Hepatocyte (in vitro differentiated cells): ENCODE measurements at regions not wholly inside any gene's neighbourhood (a gene's known extent, or its start where the extent isn't known, plus 50 kb on each side); places are given as distances from the start of the nearest gene placed in this dataset.

Source experiments
- DNase-seq: peaks from one replicate; pipeline ENCODE4 v3.0.0-alpha.2; 2016; ENCODE audit warnings: low spot score
- H2AFZ ChIP-seq: fragments of 200-600 bp; sonication (generic); 2 replicates; pipeline ENCODE4 v1.6.0; 2016; ENCODE audit warnings: antibody characterized with exemption, mild to moderate bottlenecking
- H3K27ac ChIP-seq: fragments of 200-600 bp; sonication (generic); 2 replicates; pipeline ENCODE4 v1.5.1; 2016; ENCODE audit warnings: mild to moderate bottlenecking
- H3K27me3 ChIP-seq: fragments of 200-600 bp; sonication (generic); 2 replicates; pipeline ENCODE4 v1.6.1; 2016
- H3K36me3 ChIP-seq: fragments of 200-600 bp; sonication (generic); replicated peaks from 2 replicates; pipeline ENCODE4 v1.5.1; 2016; ENCODE audit warnings: low read depth; ENCODE audit not compliant: insufficient read depth
- H3K4me1 ChIP-seq: fragments of 200-600 bp; sonication (generic); 2 replicates; pipeline ENCODE4 v1.5.1; 2016; ENCODE audit warnings: mild to moderate bottlenecking, moderate library complexity; ENCODE audit not compliant: insufficient read depth
- H3K4me2 ChIP-seq: fragments of 200-600 bp; sonication (generic); 2 replicates; pipeline ENCODE4 v1.6.0; 2016
- H3K4me3 ChIP-seq: fragments of 200-600 bp; sonication (generic); 2 replicates; pipeline ENCODE4 v1.5.1; 2016; ENCODE audit warnings: mild to moderate bottlenecking
- H3K79me2 ChIP-seq: fragments of 200-600 bp; sonication (generic); 2 replicates; pipeline ENCODE4 v1.6.0; 2017; ENCODE audit warnings: mild to moderate bottlenecking
- H3K9me2 ChIP-seq: fragments of 200-600 bp; sonication (generic); replicated peaks from 2 replicates; pipeline ENCODE4 v1.6.0; 2017; ENCODE audit warnings: mild to moderate bottlenecking; ENCODE audit not compliant: insufficient read depth
- H3K9me3 ChIP-seq: fragments of 200-600 bp; sonication (generic); 2 replicates; pipeline ENCODE4 v1.5.1; 2016; ENCODE audit warnings: low read depth, mild to moderate bottlenecking
- H4K20me1 ChIP-seq: fragments of 200-600 bp; sonication (generic); 2 replicates; pipeline ENCODE4 v1.6.0; 2016; ENCODE audit warnings: mild to moderate bottlenecking; ENCODE audit not compliant: insufficient read depth, poor library complexity, severe bottlenecking
- EZH2 ChIP-seq: fragments of 200-600 bp; sonication (generic); IDR thresholded peaks from 2 replicates; pipeline ENCODE4 v1.6.1; 2016; ENCODE audit warnings: antibody characterized with exemption, mild to moderate bottlenecking, borderline replicate concordance
- EZH2phosphoT487 ChIP-seq: fragments of 200-600 bp; sonication (generic); IDR thresholded peaks from one replicate; pipeline ENCODE4 v1.6.1; 2018; ENCODE audit warnings: antibody characterized with exemption, mild to moderate bottlenecking, low read depth, moderate library complexity; ENCODE audit not compliant: unreplicated experiment, severe bottlenecking
- WGBS: methylation state at CpG from one replicate; pipeline ENCODE4 v1.1.6; 2016; ENCODE audit warnings: low lambda C conversion rate; ENCODE audit errors: missing lambda C conversion rate; 5-methylcytosine and 5-hydroxymethylcytosine counted together
- TF ChIP-seq, protein P1 (sequence below): fragments of 200-600 bp; sonication (generic); IDR thresholded peaks from 2 replicates; pipeline ENCODE4 v1.5.1; 2016; ENCODE audit warnings: antibody characterized with exemption, mild to moderate bottlenecking; ENCODE audit not compliant: poor library complexity

DNA sequence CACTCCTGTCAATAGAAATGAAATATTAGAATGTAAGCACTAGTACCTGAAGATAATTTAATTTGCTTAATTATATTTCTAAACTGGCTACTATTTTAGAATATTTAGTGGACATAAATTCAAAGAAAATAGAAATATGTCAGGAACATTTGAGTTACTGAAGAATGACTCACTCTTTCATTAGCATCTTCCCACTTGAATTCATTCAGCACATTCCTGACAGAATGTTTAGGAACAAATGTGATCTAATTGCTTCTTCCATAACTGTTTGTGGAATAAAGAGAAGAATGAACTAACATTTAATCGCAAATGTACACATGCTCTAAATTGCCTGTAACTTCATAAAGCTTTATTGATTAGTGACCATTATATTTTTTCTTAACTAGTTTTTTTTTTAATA lies 306.2 kb upstream of the ADAMTSL1 start:
- 93% methylated on average over 1 of the region's 1 CpG for WGBS
- no peak overlapping the region for H3K27ac ChIP-seq
- H3K27me3 ChIP-seq = no peaks in the 10 kb centered on the region
- H3K36me3 ChIP-seq = no peaks in the 10 kb centered on the region
- TF ChIP-seq, protein P1, sequence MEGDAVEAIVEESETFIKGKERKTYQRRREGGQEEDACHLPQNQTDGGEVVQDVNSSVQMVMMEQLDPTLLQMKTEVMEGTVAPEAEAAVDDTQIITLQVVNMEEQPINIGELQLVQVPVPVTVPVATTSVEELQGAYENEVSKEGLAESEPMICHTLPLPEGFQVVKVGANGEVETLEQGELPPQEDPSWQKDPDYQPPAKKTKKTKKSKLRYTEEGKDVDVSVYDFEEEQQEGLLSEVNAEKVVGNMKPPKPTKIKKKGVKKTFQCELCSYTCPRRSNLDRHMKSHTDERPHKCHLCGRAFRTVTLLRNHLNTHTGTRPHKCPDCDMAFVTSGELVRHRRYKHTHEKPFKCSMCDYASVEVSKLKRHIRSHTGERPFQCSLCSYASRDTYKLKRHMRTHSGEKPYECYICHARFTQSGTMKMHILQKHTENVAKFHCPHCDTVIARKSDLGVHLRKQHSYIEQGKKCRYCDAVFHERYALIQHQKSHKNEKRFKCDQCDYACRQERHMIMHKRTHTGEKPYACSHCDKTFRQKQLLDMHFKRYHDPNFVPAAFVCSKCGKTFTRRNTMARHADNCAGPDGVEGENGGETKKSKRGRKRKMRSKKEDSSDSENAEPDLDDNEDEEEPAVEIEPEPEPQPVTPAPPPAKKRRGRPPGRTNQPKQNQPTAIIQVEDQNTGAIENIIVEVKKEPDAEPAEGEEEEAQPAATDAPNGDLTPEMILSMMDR = no peak
- no peak for TF ChIP-seq EZH2phosphoT487
- no peak for TF ChIP-seq EZH2
- no peaks in the 10 kb centered on the region for H4K20me1 ChIP-seq
- H3K9me2 ChIP-seq = no peaks in the 10 kb centered on the region
- no peak overlapping the region for H2AFZ ChIP-seq
- no peak for DNase-seq
- no peak overlapping the region for H3K4me3 ChIP-seq
- H3K79me2 ChIP-seq = no peaks in the 10 kb centered on the region
- no peaks in the 10 kb centered on the region for H3K4me1 ChIP-seq
- H3K9me3 ChIP-seq = no peaks in the 10 kb centered on the region
- no peak overlapping the region for H3K4me2 ChIP-seq

DNA sequence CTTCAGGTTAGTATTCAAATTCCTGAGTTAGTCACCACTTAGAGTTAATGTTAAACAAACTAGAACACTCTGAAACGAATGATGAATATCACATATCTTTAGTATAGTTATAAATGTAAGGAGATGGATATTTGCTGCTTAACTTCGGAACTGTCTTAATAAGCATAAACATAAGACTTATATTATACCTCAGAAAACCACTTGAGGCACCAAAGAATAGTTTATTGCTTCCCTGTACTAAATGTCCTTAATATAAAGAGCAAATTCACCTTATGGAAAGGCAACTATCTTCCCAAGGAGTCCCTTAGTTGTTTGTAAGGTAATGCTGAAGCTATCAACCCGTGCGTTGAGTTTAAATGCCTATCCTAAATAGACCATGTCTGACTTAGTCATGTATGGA lies 300.0 kb upstream of the ADAMTSL1 start:
- Histone ChIP-seq H3K4me2 (no peak overlapping the region), H3K9me3 (no peaks in the 10 kb centered on the region), H3K4me3 (no peak overlapping the region), H3K9me2 (no peaks in the 10 kb centered on the region), H3K27ac (no peak overlapping the region), H3K36me3 (no peaks in the 10 kb centered on the region), H3K27me3 (no peaks in the 10 kb centered on the region), H3K4me1 (no peaks in the 10 kb centered on the region), H4K20me1 (no peaks in the 10 kb centered on the region), H3K79me2 (no peaks in the 10 kb centered on the region), H2AFZ (no peak overlapping the region)
- no peak for DNase-seq
- WGBS = 80% methylated on average over 4 of the region's 4 CpGs
- no peak for TF ChIP-seq EZH2
- TF ChIP-seq, protein P1 = no peak
- TF ChIP-seq EZH2phosphoT487 = no peak

DNA sequence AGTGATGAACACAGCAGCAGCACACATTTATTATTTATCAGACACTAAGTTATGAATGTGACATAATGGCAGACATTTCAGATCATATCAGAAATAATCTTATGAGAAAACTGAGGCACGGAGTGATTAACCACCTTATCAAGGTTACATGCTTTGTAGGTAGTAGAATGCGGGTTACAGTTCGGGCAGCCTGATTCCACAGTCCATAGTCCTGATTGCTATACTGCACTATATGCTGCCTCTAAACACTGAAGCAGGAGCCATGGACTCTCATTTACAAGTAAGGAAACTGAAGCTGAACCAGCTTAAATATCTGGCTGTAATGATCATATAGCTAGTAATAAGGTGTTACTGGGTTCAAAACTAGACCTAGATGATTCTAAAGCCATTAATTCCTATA lies 291.3 kb upstream of the ADAMTSL1 start:
- H3K27ac ChIP-seq = peak overlapping the region; percentile 44

More for the DNA sequence above, 291.3 kb upstream of the ADAMTSL1 start:
- Histone ChIP-seq H3K79me2 (no peaks in the 10 kb centered on the region), H4K20me1 (no peaks in the 10 kb centered on the region), H3K36me3 (no peaks in the 10 kb centered on the region), H3K27me3 (no peaks in the 10 kb centered on the region), H3K4me1 (peaks cover 26% of the 10 kb centered on the region), H3K9me3 (no peaks in the 10 kb centered on the region), H2AFZ (no peak overlapping the region), H3K4me2 (no peak overlapping the region), H3K4me3 (no peak overlapping the region), H3K9me2 (no peaks in the 10 kb centered on the region)
- 71% methylated on average over 3 of the region's 3 CpGs for WGBS
- no peak for DNase-seq
- TF ChIP-seq EZH2phosphoT487 (no peak), EZH2 (no peak)
- TF ChIP-seq, protein P1 = no peak
